K562 (cell line): ENCODE measurements at regions not wholly inside any gene's neighbourhood (a gene's known extent, or its start where the extent isn't known, plus 50 kb on each side); places are given as distances from the start of the nearest gene placed in this dataset.

Source experiments
- ATAC-seq: fragments of 200-7000 bp; cut with Tn5 transposase; 3 replicates; pipeline ENCODE4 v1.9.1; 2020; ENCODE audit warnings: moderate library complexity
- BruUV-seq: library from RNA; stranded (reverse); fragments of 400-500 nt; replicated peaks from 2 replicates; lab custom pipeline; 2021; lab: Mats Ljungman, UMichigan
- CTCF ChIA-PET: fragments of 300-600 bp; formaldehyde crosslinking; extraction: SDS; loops from one replicate; lab custom pipeline; 2021; ENCODE audit warnings: low intra/inter-chr PET ratio; lab: Yijun Ruan, JAX
- POLR2A ChIA-PET: fragments of 300-600, 350-650 bp; sonication (Branson Sonifier 250); formaldehyde crosslinking; extraction: SDS; loops from one replicate; lab custom pipeline; 2021; ENCODE audit warnings: antibody characterized with exemption, inconsistent platforms; lab: Yijun Ruan, JAX
- DNase-seq, 4 experiments: peaks; one replicate each; pipeline versions ENCODE4 v3.0.0 to v3.0.0-alpha.2; 2011 to 2018; ENCODE audit warnings: low spot score in 3 of 4, mixed read lengths in 3 of 4; ENCODE audit errors: extremely low read depth in 1 of 4
- FAIRE-seq: peaks from 2 replicates; lab custom pipeline; 2011; peaks lifted over from hg19 to GRCh38; lab: Jason Lieb, UNC
- H2AFZ ChIP-seq: 2 replicates; pipeline ENCODE4 v1.6.0; 2011; ENCODE audit warnings: low read depth, low read length, control low read depth, inconsistent platforms
- H3K27ac ChIP-seq: fragments of 200-600 bp; 3 replicates; pipeline ENCODE4 v1.8.0; 2011; ENCODE audit warnings: low read depth, mild to moderate bottlenecking, control low read depth, inconsistent platforms, low read length, moderate library complexity, mixed read lengths; ENCODE audit errors: extremely low read depth
- H3K27me3 ChIP-seq, 2 experiments: fragments of 300-600 bp in 1 of 2; 2 replicates in 1 of 2; 3 replicates in 1 of 2; pipeline versions ENCODE4 v1.6.0 to v1.8.0; 2011; ENCODE audit warnings: inconsistent platforms in 2 of 2, low read length in 2 of 2, mild to moderate bottlenecking in 1 of 2, mixed read lengths in 1 of 2, moderate library complexity in 1 of 2; ENCODE audit not compliant: control insufficient read depth in 2 of 2, insufficient read depth in 2 of 2
- H3K36me3 ChIP-seq: fragments of 300-600 bp; 3 replicates; pipeline ENCODE4 v1.8.0; 2011; ENCODE audit warnings: mild to moderate bottlenecking, low read length, inconsistent platforms; ENCODE audit not compliant: control insufficient read depth, insufficient read depth
- H3K4me1 ChIP-seq, 2 experiments: fragments of 200-600 bp in 1 of 2; replicated peaks in 1 of 2; 2 replicates in 1 of 2; 3 replicates in 1 of 2; pipeline versions ENCODE4 v1.5.1 to v1.8.0; 2011; ENCODE audit warnings: inconsistent platforms in 2 of 2, low read length in 2 of 2, mild to moderate bottlenecking in 1 of 2, mixed read lengths in 1 of 2, moderate library complexity in 1 of 2; ENCODE audit not compliant: control insufficient read depth in 2 of 2, insufficient read depth in 2 of 2
- H3K4me2 ChIP-seq: 2 replicates; pipeline ENCODE4 v1.6.1; 2011; ENCODE audit warnings: low read length, control low read depth, inconsistent platforms, mixed read lengths; ENCODE audit not compliant: insufficient read depth
- H3K4me3 ChIP-seq: fragments of 200-600 bp; sonication (generic), shearing (Covaris generic); 2 replicates; pipeline ENCODE4 v1.5.1; 2016; ENCODE audit warnings: control low read depth, inconsistent platforms
- H3K79me2 ChIP-seq: fragments of 200-600 bp; 3 replicates; pipeline ENCODE4 v1.8.0; 2011; ENCODE audit warnings: low read length, inconsistent platforms; ENCODE audit not compliant: control insufficient read depth, insufficient read depth
- H3K9ac ChIP-seq, 2 experiments: 2 replicates each; pipeline versions ENCODE4 v1.6.0 to v1.6.1; 2011; ENCODE audit warnings: low read depth in 2 of 2, low read length in 2 of 2, control low read depth in 1 of 2, inconsistent platforms in 1 of 2, mild to moderate bottlenecking in 1 of 2, mixed read lengths in 1 of 2; ENCODE audit not compliant: insufficient read depth in 1 of 2
- H3K9me1 ChIP-seq: one replicate; pipeline ENCODE4 v1.6.0; 2011; ENCODE audit warnings: inconsistent platforms, mild to moderate bottlenecking, low read length, moderate library complexity; ENCODE audit not compliant: control insufficient read depth, insufficient read depth
- H3K9me3 ChIP-seq: replicated peaks from 2 replicates; pipeline ENCODE4 v1.5.1; 2011; ENCODE audit warnings: low read depth, low read length, inconsistent platforms; ENCODE audit not compliant: control insufficient read depth, insufficient read depth
- H4K20me1 ChIP-seq: replicated peaks from 2 replicates; pipeline ENCODE4 v1.6.1; 2011; ENCODE audit warnings: low read length, inconsistent platforms, mixed read lengths; ENCODE audit not compliant: control insufficient read depth, insufficient read depth
- ARID3A ChIP-seq: IDR thresholded peaks from 2 replicates; pipeline ENCODE4 v1.6.1; 2012; ENCODE audit warnings: low read depth, low read length, improper control_type of control experiment, borderline replicate concordance
- BACH1 ChIP-seq: fragments of 200-800 bp; sonication (Bioruptor generic); IDR thresholded peaks from 2 replicates; pipeline ENCODE4 v1.6.1; 2016; ENCODE audit warnings: missing genetic modification characterization, missing compliant biosample characterization
- CBX2 ChIP-seq: fragments of 200-600 bp; sonication (generic); IDR thresholded peaks from one replicate; pipeline ENCODE4 v1.6.1; 2012; ENCODE audit warnings: mild to moderate bottlenecking, low read length, inconsistent platforms; ENCODE audit not compliant: insufficient read depth, poor library complexity, severe bottlenecking
- CCNT2 ChIP-seq: IDR thresholded peaks from 2 replicates; pipeline ENCODE4 v1.6.1; 2011; ENCODE audit warnings: borderline replicate concordance, low read depth, mild to moderate bottlenecking, moderate library complexity, mixed read lengths, low read length; ENCODE audit not compliant: insufficient read length; ENCODE audit errors: extremely low read depth
- GTF2F1 ChIP-seq: IDR thresholded peaks from 2 replicates; pipeline ENCODE4 v1.6.1; 2011; ENCODE audit warnings: low read depth, low read length, improper control_type of control experiment
- KDM1A ChIP-seq, 2 experiments: fragments of 450-650 bp; IDR thresholded peaks; 2 replicates each; pipeline ENCODE4 v1.6.1; 2016; ENCODE audit warnings: mild to moderate bottlenecking in 2 of 2
- MLLT1 ChIP-seq, 2 experiments: fragments of 450-650 bp; IDR thresholded peaks; 2 replicates each; pipeline ENCODE4 v1.6.1; 2016
- SNAPC5 ChIP-seq: fragments of 250-450 bp; sonication (Bioruptor Pico); IDR thresholded peaks from 2 replicates; pipeline ENCODE4 v1.8.0; 2021; ENCODE audit warnings: moderate library complexity, mild to moderate bottlenecking, inconsistent platforms
- WGBS: fragments of 100-300 bp; shearing (Covaris generic); methylation state at CpG from one replicate; pipeline ENCODE4 v1.1.6; 2016; ENCODE audit warnings: low coverage, mixed read lengths; ENCODE audit not compliant: insufficient coverage; ENCODE audit errors: missing lambda C conversion rate; 5-methylcytosine and 5-hydroxymethylcytosine counted together
- in situ Hi-C: fragments of 300-500 bp; cut with MboI; formaldehyde crosslinking; loops from 4 replicates; pipeline ENCODE4 v1.15.0; 2018; ENCODE audit warnings: inconsistent platforms, mixed read lengths
- intact Hi-C: fragments of 100-400 bp; cut with micrococcal nuclease; formaldehyde crosslinking; loops from 2 replicates; pipeline ENCODE4 v1.14.2; 2022

GRCh38 chr2:217634871-217635270 is 367.9 kb downstream of the TNS1 start (continued):
- TF ChIP-seq MLLT1 (IDR thresholded peaks at IDR 0.05) = no peak
- TF ChIP-seq ARID3A = no peak
- TF ChIP-seq, all 486 proteins: peak for 0

- FAIRE-seq (no peak), DNase-seq (no peak), ATAC-seq (no peak)
- H3K4me2 ChIP-seq = no peak overlapping the region
- H2AFZ ChIP-seq = no peak overlapping the region
- H3K79me2 ChIP-seq = no peaks in the 10 kb centered on the region
- H3K36me3 ChIP-seq = no peaks in the 10 kb centered on the region
- no peaks in the 10 kb centered on the region for H3K9me3 ChIP-seq
- TF ChIP-seq CBX2 (no peak), SNAPC5 (no peak), CCNT2 (no peak), GTF2F1 (no peak), KDM1A (IDR thresholded peaks at IDR 0.05) (no peak), BACH1 (tag) (no peak)
- WGBS = 0% methylated on average over 1 of the region's 1 CpG
- BruUV-seq = no TSS peak
- no peak overlapping the region for H3K27ac ChIP-seq
- H3K4me3 ChIP-seq = no peak overlapping the region
- ChIA-PET CTCF (no interaction called here), POLR2A (no interaction called here)
- in situ Hi-C loops (no loop called here), intact Hi-C loops (no loop called here)
- no peaks in the 10 kb centered on the region for H3K9me1 ChIP-seq
- peaks cover 0 to 5% of the 10 kb centered on the region in 2 experiments; a peak in 1 of 5 replicates for H3K27me3 ChIP-seq
- no peaks in the 10 kb centered on the region for H4K20me1 ChIP-seq
- H3K4me1 ChIP-seq = no peaks in the 10 kb centered on the region
- no peak overlapping the region for H3K9ac ChIP-seq
Observed at GRCh38 chr2:217632043-217632442, 370.8 kb downstream of the TNS1 start.
